T1000 (cell line): ENCODE measurements at regions not wholly inside any gene's neighbourhood (a gene's known extent, or its start where the extent isn't known, plus 50 kb on each side); places are given as distances from the start of the nearest gene placed in this dataset.

Experiments used
- DNase-seq: peaks from one replicate; lab custom pipeline; 2025; ENCODE audit warnings: mixed read lengths; lab: John Stamatoyannopoulos, UW

DNA sequence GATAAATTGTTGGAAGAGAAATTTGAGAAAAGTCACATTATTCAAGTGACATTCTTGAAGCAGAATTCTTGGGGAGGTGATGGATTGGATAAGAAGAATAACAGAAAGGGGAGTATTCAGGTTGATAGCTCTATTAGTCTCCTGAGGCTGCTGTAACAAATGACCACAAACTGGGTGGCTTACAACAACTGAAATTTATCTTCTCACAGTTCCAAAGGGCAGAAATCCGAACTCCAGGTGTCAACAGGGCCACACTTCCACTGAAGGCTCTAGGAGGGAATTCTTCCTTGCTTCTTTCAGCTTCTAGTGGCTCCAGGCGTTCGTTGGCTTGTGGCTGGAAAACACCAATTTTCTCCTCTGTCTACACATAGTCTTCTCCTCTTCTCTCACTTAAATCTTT is 99.8 kb downstream of the TES start:
- DNase-seq: no peak

- no peak for DNase-seq
These were observed 100.9 kb downstream of the TES start for GRCh38 chr7:116311259-116311658.

GRCh38 chr7:116311816-116312471 is 101.6 kb downstream of the TES start:
- no peak for DNase-seq

- peak; percentile 6 for DNase-seq
These were observed 105.0 kb downstream of the TES start for GRCh38 chr7:116315293-116315692.

GRCh38 chr7:116315803-116316202 is 105.5 kb downstream of the TES start:
- no peak for DNase-seq

DNA sequence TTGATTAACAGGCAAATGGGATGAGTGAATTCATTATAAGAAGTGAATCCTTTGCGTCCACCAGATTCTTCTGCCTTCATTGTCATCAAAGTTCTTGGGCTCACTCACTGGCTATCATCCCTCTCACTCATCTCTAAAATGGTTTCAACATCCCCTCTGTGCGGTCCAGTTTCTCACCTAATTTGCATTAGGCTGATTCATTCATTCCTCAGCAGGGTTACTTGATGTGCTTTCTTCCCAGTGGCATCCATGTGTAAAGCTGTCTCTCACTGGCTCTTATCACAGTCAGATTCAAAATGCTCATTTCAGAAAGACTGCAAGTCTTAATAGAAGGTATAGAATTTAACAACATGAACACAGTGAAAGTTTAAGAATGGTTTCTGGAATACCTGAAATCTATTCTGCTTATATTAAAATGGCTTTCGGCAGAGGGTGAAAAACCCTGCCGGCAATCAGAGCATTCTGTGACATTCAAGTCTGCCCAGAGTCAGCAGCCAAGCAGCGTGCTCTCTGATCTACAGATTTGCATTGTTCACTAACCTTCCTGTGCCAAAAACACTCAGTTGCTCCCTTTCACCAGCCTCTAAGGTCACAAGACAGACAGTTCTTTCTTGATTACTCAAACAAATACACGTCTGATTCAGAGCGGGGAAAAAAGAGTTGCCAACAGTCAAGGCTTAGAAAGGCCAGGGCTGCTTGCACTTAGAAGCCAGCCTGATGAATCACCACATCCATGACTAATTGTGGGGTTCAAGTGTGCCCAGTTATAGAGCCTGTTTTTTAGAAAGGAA is 106.7 kb downstream of the TES start:
- DNase-seq: peak; percentile 48

- no peak for DNase-seq
These were observed 107.6 kb downstream of the TES start for GRCh38 chr7:116317907-116318306.

DNA sequence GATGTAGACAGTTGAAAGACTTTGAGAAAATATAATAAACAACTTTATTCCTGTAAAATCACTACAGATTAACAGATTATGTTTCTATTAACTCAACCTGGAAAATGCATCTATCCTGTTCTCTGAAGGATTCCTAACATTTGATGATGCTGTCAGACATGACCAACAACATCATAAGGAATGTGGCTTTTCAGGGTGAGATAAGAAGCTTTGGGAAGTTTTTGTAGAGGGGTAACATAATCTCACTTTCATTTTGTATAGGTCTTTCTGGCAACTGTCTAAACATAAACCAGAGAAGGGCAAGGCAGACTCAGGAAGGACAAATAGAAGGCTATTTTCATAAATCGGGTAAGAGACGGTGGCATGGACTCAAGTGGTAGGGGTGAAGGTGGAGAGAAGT is 112.2 kb downstream of the TES start:
- DNase-seq: no peak

DNA sequence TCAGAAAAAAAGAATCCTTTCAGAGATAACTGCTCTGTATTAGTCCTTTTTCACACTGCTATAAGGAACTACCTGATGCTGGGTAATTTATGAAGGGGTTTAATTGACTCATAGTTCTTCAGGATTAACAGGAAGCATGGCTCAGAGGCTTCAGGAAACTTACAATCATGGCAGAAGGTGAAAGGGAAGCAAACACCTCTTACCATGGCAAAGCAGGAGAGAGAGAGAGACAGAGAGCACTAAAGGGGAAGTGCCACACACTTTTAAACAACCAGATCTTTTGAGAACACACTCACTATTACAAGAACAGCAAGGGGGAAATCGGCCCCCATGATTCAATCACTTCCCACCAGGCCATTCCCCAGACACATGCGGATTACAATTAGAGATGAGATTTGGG is 114.2 kb downstream of the TES start:
- DNase-seq: no peak

- no peak for DNase-seq
These were observed 115.2 kb downstream of the TES start for GRCh38 chr7:116325517-116325916.

- no peak for DNase-seq
These were observed 116.8 kb downstream of the TES start for GRCh38 chr7:116327135-116327534.

GRCh38 chr7:116327752-116328151 is 117.4 kb downstream of the TES start:
- DNase-seq: no peak

- no peak for DNase-seq
These were observed 117.8 kb downstream of the TES start for GRCh38 chr7:116328161-116328560.

DNA sequence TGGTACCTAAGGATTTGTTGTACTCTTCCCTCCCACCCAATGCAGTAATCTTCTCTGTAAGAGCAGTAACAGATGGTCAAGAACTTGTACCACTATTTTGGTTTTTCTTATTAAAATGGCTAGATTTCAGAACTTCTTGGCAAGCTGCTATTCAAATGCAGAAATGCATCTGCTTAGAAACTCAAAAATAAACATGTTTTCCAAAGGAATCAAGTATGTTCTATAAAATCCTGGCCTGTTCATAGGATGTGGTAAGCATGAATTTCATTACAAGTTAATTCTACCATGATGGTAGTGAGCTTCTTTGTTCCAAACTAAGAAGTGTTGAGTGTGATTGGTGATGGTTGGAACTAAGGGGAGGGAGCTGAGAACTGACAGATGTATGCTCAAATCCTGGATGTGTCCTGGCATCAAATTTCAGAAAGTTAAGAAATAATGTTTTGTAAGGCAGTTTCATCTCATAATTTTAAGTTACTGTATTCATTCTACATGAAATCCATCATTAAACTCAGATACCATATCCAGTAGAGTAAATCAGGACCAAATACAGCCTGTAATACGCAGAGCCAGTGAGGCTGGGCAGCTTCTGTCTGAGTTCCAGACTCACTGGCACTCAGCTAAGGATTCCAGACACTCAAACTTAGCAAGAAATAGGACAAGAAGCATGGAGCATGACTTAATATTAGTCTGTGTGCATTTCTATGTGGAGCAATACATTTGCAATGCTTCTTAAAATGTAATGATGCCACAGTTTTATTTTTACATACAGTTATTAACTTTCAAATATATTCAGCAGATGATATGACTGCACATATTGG is 119.6 kb downstream of the TES start:
- DNase-seq: no peak

- no peak for DNase-seq
These were observed 120.7 kb downstream of the TES start for GRCh38 chr7:116331020-116331419.

DNA sequence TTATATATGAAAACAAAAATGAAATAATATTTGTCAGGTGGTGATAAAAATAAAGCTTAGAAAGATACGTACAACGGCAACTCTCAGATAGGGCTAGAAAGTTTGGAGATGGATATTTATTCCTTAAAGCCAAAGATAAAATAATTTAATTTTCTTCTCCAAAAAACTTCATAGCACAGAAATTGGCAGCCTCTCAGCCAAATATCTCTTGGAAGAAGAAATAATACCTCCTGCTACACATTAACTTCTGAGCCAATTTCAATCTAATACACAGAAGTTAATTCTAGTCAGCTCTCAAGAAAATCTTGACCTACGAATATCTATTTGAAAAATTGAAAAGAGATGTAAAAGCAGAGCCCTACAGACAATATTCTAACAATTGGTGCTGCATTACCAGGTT is 122.4 kb downstream of the TES start:
- DNase-seq: no peak

- DNase-seq: no peak
These were observed 124.2 kb downstream of the TES start for GRCh38 chr7:116334555-116334954.

DNA sequence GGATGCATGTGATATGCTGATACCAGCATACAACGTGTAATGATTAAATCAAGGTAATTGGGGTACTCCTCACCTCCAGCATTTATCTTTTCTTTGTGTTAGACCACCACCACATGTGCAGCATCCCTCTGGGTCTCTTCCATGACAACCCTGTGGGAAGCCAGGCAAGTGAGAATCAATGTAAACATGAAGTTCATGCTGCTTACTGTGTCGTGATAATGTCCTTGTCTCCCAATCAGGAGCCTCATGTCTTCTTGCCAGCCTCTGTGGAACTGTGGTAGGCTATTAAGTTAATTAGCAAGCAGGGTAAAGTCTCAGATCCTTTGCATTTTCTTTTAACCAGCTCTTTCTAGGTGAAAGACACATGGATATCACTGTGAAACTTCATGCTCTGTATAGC is 126.7 kb downstream of the TES start:
- DNase-seq: no peak

DNA sequence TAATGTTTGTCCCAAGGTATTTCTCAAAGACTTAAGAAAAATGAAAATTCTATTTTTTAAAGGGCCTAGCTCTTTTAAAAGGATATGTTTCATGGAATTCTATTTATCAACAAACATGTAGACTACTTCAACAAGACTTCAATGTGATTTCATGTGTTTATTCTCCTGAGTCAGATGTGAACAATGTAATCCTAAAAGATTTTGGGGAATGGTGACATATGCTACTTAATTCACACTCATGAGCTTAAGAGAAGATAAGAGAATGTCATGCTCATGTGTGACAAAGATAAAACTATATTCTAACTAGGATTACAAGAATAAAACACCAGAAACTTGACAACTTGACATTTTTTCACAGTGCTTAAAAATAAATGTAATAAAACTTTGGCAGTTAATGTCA is 127.5 kb downstream of the TES start:
- no peak for DNase-seq

GRCh38 chr7:116339564-116339963 is 129.2 kb downstream of the TES start:
- no peak for DNase-seq

- DNase-seq: no peak
These were observed 130.0 kb downstream of the TES start for GRCh38 chr7:116340201-116340847.
